NCI-H748 (cell line): ENCODE measurements at regions not wholly inside any gene's neighbourhood (a gene's known extent, or its start where the extent isn't known, plus 50 kb on each side); places are given as distances from the start of the nearest gene placed in this dataset.
"Not testable (repeated sequence)": the region's sequence is repeated elsewhere in the genome, so short reads cannot be mapped to it uniquely, and the experiment has no call there.

Experiments
- DNase-seq: peaks from one replicate; lab custom pipeline; 2025; ENCODE audit not compliant: unreplicated experiment; lab: John Stamatoyannopoulos, UW

- no peak for DNase-seq
Observed at GRCh38 chr2:200100027-200100426, 144.6 kb downstream of the MAIP1 start.

GRCh38 chr2:200101922-200102321, 146.5 kb downstream of the MAIP1 start:
- DNase-seq: no peak

GRCh38 chr2:200102971-200103370, 147.6 kb downstream of the MAIP1 start:
- no peak for DNase-seq

GRCh38 chr2:200104015-200104414, 148.6 kb downstream of the MAIP1 start:
- DNase-seq: no peak

DNA sequence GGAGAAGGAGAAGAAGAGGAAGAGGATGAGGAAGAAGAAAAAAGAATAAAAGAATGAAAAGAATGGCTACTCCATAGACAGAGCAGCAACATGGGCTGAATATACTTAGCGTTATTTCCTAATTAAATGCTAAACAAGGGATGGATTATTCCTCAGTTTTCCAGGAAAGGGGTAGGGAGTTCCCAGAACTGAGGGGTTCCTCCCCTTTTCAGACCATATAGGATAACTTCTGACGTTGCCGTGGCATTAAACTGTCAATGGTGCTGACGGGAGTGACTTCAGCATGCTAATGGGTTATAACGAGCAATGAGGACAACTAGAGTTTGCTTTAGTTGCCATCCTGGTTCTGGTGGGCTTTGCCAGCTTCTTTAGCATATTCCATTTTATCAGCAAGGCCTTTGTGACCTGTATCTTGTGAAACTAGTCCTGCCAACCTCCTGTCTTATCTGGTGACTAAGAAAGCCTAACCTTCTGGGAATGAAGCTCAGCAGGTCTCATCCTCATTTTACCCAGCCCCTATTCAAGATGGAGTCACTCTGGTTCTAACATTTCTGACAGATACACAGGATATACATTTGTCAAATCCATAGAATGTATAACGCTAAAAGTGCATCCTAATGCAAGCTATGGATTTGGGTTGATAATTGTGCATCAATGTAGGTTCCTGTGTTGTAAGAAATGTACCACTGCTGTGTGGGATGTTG, 152.3 kb downstream of the MAIP1 start:
- DNase-seq: no peak

DNA sequence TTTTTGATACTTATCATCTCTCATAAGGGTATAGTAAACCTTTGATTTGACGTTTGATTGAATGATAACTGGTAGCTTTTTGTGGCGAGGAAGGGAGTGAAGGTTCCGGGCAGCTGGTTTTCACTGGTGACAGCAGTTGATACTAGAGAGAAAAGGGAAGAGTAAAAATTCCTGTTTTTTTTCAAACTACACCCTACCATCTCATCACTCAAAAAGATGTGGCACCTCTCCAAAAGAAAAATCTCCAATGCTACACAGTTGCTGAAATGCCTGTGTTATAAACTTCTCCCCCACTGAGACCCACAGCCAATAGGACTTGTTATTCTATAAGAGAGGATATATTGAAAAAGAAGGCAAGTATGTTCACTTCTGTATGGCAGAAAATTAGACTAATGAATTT, 154.0 kb downstream of the MAIP1 start:
- no peak for DNase-seq

GRCh38 chr2:200110381-200110780, 155.0 kb downstream of the MAIP1 start:
- DNase-seq: no peak

DNA sequence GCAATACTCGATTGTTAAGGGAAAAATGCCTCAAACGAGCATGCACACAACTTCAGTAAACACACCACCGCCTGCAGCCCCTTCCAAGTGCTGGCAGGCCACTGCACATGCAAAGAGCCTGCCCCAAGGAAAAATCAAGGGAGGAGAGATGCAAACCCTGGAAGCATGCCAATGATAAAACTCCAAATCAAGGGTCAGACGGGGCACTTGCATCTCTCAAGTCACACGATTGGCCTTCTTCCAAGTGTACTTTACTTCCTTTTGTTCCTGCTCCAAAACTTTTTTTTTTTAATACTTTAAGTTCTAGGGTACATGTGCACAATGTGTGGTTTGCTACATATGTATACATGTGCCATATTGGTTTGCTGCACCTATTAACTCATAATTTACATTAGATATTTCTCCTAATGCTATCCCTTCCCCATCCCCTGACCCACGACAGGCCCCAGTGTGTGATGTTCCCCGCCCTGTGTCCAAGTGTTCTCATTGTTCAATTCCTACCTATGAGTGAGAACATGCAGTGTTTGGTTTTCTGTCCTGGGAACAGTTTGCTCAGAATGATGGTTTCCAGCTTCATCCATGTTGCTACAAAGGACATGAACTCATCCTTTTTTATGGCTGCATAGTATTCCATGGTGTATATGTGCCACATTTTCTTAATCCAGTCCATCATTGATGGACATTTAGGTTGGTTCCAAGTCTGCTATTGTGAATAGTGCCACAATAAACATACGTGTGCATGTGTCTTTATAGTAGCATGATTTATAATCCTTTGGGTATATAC, 157.8 kb downstream of the MAIP1 start:
- not testable (repeated sequence) for DNase-seq

GRCh38 chr2:200119236-200119635, 163.9 kb downstream of the MAIP1 start:
- DNase-seq: no peak

DNA sequence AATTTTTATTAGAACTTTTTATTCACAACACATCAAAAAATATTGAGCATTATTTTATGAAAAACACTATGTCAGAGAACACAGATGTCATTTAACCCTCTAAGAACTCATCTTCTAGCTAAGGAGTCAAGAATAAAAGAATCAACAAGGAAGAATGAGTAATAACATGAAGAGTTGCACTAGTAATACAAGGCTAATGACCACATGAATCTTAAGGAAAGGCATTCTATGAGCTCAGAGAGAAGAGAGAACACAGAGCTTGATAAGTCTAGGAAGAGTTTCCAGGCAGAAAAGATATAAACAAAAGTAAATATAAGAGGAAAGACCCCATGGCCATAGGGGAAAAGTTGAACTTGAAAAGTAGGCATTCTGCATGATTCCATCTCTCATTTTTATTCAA, 166.5 kb downstream of the MAIP1 start:
- no peak for DNase-seq

GRCh38 chr2:200122683-200123082, 167.3 kb downstream of the MAIP1 start:
- no peak for DNase-seq

DNA sequence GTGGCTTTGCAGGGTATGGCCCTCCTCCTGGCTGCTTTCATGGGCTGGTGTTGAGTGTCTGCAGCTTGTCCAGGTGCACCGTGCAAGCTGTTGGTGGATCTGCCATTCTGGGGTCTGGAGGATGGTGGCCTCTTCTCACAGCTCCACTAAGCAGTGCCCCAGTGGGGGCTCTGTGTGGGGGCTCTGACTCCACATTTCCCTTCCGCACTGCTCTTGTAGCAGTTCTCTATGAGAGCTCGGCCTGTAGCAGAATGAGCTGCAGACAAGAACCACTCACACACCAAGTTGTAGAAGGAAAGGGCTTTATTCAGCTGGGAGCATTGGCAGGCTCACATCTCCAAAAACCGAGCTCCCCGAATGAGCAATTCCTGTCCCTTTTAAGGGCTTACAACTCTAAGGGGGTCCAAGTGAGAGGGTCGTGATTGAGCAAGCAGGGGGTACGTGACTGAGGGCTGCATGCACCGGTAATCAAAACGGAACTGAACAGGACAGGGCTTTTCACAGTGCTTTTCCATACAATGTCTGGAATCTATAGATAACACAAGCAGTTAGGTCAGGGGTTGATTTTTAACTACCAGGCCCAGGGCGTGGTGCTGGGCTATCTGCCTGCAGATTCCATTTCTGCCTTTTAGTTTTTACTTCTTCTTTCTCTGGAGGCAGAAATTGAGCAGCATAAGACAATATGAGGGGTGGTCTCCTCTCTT, 169.4 kb downstream of the MAIP1 start:
- not testable (repeated sequence) for DNase-seq

GRCh38 chr2:200125444-200126284, 170.3 kb downstream of the MAIP1 start:
- DNase-seq: no peak

DNA sequence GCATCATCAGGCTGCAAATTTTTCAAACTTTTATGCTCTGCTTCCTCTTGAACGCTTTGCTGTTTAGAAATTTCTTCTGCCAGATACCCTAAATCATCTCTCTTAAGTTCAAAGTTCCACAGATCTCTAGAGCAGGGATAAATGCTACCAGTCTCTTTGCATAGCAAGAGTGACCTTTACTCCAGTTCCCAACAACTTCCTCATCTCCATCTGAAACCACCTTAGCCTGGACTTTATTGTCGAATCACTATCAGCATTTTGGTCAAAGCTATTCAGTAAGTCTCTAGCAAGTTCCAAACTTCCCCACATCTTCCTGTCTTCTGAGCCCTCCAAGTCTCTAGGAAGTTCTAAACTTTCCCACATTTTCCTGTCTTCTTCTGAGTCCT, 170.9 kb downstream of the MAIP1 start:
- not testable (repeated sequence) for DNase-seq

- DNase-seq: not testable (repeated sequence)
Observed at GRCh38 chr2:200126680-200127079, 171.3 kb downstream of the MAIP1 start.

DNA sequence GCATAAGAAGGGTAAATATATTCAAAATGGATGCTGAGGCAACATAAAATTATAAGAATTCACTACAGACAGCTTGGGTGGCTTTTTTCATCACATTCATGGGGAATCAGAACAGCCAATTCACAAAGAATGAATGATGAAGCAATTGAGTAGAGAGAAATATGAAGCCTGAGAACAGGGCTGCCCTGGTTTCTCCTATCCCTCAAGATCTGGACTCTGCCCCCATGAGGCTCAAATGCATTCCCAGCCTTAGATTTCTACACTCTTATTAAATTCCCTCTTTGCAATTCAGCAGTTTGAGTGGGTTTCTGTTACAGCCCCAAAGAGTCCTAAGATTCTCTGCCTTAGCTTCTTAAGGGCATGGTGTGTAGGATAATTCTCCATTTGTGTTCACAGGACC, 172.5 kb downstream of the MAIP1 start:
- DNase-seq: no peak

DNA sequence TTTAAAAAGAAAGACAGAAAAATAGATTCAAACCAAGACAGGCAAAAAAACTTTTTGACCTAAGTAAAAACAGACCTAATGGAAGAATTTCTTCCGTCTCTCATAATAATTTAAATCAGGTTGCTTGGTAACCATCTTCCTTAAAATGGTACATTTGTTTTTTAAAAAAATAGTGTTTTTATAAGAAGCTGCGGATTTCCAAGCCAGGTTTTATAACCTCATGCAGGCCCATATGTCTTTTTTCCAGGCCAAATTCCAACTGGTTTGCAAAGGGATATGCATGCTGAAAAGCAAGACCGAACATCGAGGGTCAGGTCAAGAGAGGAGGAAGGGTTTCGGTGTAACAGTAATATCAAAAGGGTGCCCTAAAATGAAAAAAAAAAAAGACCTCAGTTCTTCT, 172.9 kb downstream of the MAIP1 start:
- no peak for DNase-seq

GRCh38 chr2:200129721-200130462, 174.5 kb downstream of the MAIP1 start:
- no peak for DNase-seq

- DNase-seq: peak; percentile 71
Observed at GRCh38 chr2:200130762-200131166, 175.4 kb downstream of the MAIP1 start.

GRCh38 chr2:200131307-200131706, 175.2 kb upstream of the SPATS2L start:
- DNase-seq: no peak
